Lung (tissue), 11 donors: ENCODE measurements at regions not wholly inside any gene's neighbourhood (a gene's known extent, or its start where the extent isn't known, plus 50 kb on each side); places are given as distances from the start of the nearest gene placed in this dataset.

Experiments used
- ATAC-seq: fragments of 200-7000 bp; cut with Tn5 transposase; one replicate; pipeline ENCODE4 v1.9.1; 2020; ENCODE audit warnings: moderate number of reproducible peaks; ENCODE audit not compliant: insufficient read depth, low FRiP score
- DNase-seq, 3 donors: peaks; one replicate each; pipeline ENCODE4 v3.0.0-alpha.2; 2013 to 2017
- H3K27ac ChIP-seq, 2 donors: one replicate each; pipeline ENCODE4 v1.5.1; 2013; ENCODE audit warnings: mild to moderate bottlenecking in 2 of 2, moderate library complexity in 2 of 2, control low read depth in 1 of 2, inconsistent platforms in 1 of 2, low read depth in 1 of 2, low read length in 1 of 2
- H3K27me3 ChIP-seq, 3 donors: one replicate each; pipeline ENCODE4 v1.5.1; 2013; ENCODE audit warnings: low read length in 2 of 3; ENCODE audit not compliant: control insufficient read depth in 3 of 3, insufficient read depth in 3 of 3
- H3K36me3 ChIP-seq, 4 donors: one replicate each; pipeline ENCODE4 v1.5.1; 2013; ENCODE audit warnings: low read length in 4 of 4, mild to moderate bottlenecking in 1 of 4, moderate library complexity in 1 of 4; ENCODE audit not compliant: control insufficient read depth in 4 of 4, insufficient read depth in 4 of 4
- H3K4me1 ChIP-seq, 5 donors: one replicate each; pipeline ENCODE4 v1.5.1; 2013; ENCODE audit warnings: low read length in 5 of 5, mild to moderate bottlenecking in 2 of 5, moderate library complexity in 1 of 5; ENCODE audit not compliant: control insufficient read depth in 5 of 5, insufficient read depth in 5 of 5
- H3K4me3 ChIP-seq: one replicate; pipeline ENCODE4 v1.5.1; 2013; ENCODE audit warnings: mild to moderate bottlenecking, control low read depth, moderate library complexity
- H3K9ac ChIP-seq, 2 donors: one replicate each; pipeline ENCODE4 v1.5.1; 2013; ENCODE audit warnings: low read length in 2 of 2, control low read depth in 1 of 2; ENCODE audit not compliant: insufficient read depth in 1 of 2
- H3K9me3 ChIP-seq, 4 donors: one replicate each; pipeline ENCODE4 v1.5.1; 2013; ENCODE audit warnings: low read length in 3 of 4, mild to moderate bottlenecking in 1 of 4, moderate library complexity in 1 of 4; ENCODE audit not compliant: control insufficient read depth in 4 of 4, insufficient read depth in 3 of 4
- CTCF ChIP-seq: IDR thresholded peaks from 2 replicates; pipeline ENCODE4 v1.5.1; 2012; ENCODE audit warnings: mild to moderate bottlenecking; ENCODE audit errors: control extremely low read depth, extremely low read depth
- WGBS, 2 donors: extraction: QIAGEN DNeasy Blood & Tissue Kit; methylation state at CpG; one replicate each; pipeline ENCODE4 v1.1.7; 2013; 5-methylcytosine and 5-hydroxymethylcytosine counted together
- donor health status: control.
- donor health status: control.
- donor health status: Bipolar disorder and iron deficiency.
- donor health status: healthy.
- donor health status: DM: yes; HTN: yes; CAD: no.

DNA sequence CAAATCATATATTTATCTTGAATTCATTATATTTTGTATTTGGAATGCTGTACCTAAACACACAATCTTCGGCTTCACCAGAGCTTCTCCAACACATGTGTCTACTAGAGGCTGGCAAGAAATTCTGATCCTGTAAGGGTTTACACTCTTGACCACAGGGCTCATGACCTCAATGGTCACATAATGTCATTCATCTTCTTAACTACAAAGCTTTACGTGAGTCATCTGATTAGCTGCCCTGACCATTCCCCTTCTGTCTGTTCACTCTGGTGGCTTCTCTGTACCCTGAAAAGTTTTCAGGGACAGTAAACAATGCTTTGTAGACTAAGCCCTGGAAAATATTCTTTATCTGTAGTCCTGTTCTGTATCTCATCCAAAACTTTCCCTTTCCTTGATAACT is 423.9 kb downstream of the CMPK2 start:
- H3K4me1 ChIP-seq: peaks cover 0 to 11% (median 0%) of the 10 kb centered on the region in 5 donors
- H3K9me3 ChIP-seq: peaks cover 0 to 1% (median 0%) of the 10 kb centered on the region in 4 donors
- no peak for TF ChIP-seq CTCF
- H3K4me3 ChIP-seq: no peak overlapping the region
- no peak overlapping the region for H3K27ac ChIP-seq
- no peak overlapping the region for H3K9ac ChIP-seq
- WGBS, 2 donors: 86 to 89% methylated on average over 2 of the region's 2 CpGs
- DNase-seq (peak in 1 of 3 donors; percentile 5), ATAC-seq (no peak)
- no peaks in the 10 kb centered on the region for H3K27me3 ChIP-seq
- H3K36me3 ChIP-seq: no peaks in the 10 kb centered on the region

DNA sequence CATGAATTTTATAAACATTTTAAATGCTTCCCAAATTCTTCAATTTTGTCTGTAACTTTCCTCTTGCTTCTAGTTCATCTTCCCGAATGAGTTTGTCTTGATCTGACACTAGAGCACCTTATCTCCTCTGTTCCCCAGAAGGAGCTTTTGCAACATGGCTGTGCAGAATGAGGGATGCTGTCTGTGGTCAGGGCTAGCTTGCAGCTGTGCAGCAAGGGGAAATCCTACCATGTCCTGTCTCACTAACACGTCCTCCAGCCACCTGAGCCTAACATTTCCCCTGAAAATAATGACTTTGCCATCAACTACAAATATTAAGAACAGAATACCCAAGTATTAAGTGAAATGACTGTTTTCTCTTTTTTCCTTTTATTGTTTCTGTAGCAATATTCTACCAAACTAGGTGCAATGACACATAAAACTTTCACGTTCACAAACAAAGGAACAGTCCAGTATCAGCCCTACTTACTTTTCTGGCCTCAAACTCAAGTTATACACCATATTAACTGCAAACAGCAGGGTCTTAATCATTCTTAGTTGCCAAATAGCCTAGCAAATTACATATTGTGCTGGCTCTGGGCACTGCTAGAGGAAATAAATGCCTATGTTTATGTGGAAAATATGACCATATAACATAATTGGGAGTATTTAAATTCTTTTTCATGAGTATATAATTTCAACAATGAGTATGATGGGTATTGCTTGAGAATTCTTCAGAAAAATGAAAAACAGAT is 423.3 kb downstream of the CMPK2 start:
- Histone ChIP-seq H3K4me1 (peaks cover 0 to 11% (median 0%) of the 10 kb centered on the region in 5 donors), H3K9ac (no peak overlapping the region), H3K27ac (no peak overlapping the region), H3K9me3 (no peaks in the 10 kb centered on the region), H3K36me3 (no peaks in the 10 kb centered on the region), H3K27me3 (no peaks in the 10 kb centered on the region), H3K4me3 (no peak overlapping the region)
- 65 to 67% methylated on average over 3 of the region's 3 CpGs for WGBS, 2 donors
- no peak for TF ChIP-seq CTCF
- ATAC-seq: no peak
- peak in 2 of 3 donors; percentile 65 to 71 for DNase-seq

DNA sequence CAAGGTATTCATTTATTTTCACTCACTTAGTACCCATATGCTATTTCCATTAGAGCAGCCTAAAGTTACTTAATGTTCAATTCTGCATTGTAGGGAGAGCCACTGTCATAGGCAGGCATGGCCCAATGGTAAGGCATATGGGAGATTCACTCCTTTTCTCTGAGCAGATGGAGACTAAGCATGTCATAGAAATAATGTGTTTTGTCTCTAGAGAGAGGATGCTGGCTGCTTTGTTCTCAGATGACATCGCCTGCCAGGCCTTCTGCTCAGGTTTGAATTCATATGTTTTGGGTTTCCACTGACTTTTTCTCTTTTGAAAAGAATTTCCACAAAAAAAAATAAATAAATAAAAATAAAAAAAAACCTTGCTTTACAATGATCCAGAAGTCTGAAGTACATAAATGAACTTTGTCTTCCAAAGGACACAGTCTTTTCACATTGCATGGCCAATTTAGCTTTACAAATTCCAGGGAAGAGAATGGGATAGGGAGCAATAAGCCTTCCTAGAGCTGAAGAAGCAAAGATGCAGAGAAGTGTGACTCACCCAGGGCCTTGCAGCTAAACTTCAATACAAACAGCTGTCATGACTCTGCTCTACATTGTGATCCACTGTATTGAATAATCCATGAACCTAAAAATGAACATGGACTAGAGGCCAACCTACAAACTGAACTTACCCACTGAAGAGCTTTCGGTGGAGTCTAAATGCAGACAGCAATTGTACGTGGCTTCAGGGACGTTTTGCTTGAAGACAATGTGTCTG is 422.5 kb downstream of the CMPK2 start:
- WGBS, 2 donors: 90 to 96% methylated on average over 4 of the region's 4 CpGs

More for the DNA sequence above, 422.5 kb downstream of the CMPK2 start:
- no peaks in the 10 kb centered on the region for H3K9me3 ChIP-seq
- no peak overlapping the region for H3K4me3 ChIP-seq
- H3K4me1 ChIP-seq: peaks cover 0 to 11% (median 0%) of the 10 kb centered on the region in 5 donors
- no peak for TF ChIP-seq CTCF
- DNase-seq: peak in 1 of 3 donors; percentile 13
- H3K9ac ChIP-seq: no peak overlapping the region
- H3K36me3 ChIP-seq: no peaks in the 10 kb centered on the region
- H3K27ac ChIP-seq: no peak overlapping the region
- H3K27me3 ChIP-seq: no peaks in the 10 kb centered on the region
- ATAC-seq: no peak
